Astrocyte of the cerebellum (primary cell): ENCODE measurements at regions not wholly inside any gene's neighbourhood (a gene's known extent, or its start where the extent isn't known, plus 50 kb on each side); places are given as distances from the start of the nearest gene placed in this dataset.

Experiments
- DNase-seq: peaks from one replicate; pipeline ENCODE4 v3.0.0-alpha.2; 2011; ENCODE audit warnings: low read depth
- H3K4me3 ChIP-seq: 2 replicates; pipeline ENCODE4 v1.5.1; 2011; ENCODE audit warnings: mild to moderate bottlenecking, low read depth, low read length, moderate library complexity
- in situ Hi-C: cut with HindIII; loops from 2 replicates; pipeline ENCODE4 v1.10.0; 2017; ENCODE audit warnings: low sequenced_read_pairs
- TF ChIP-seq, protein P1 (sequence below): IDR thresholded peaks from 2 replicates; pipeline ENCODE4 v1.5.1; 2012; ENCODE audit warnings: low read length, low read depth, moderate library complexity, mild to moderate bottlenecking; ENCODE audit errors: missing control alignments

DNA sequence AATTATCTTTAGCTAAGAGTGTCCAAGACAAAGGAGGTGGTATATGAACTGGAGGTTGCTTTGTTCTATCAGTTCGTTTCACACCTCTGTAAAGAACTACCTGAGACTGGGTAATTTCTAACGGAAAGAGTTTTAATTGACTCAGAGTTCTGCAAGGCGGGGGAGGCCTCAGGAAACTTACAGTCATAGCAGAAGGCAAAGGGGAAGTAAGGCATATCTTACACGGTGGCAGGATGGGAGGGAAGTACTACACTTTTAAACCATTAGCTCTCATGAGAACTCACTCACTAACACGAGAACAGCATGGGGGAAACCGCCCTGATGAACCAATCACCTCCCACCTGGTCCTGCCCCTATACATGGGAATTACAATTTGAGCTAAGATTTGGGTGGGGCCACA, 1202.3 kb upstream of the LRRTM3 start:
- TF ChIP-seq, protein P1, sequence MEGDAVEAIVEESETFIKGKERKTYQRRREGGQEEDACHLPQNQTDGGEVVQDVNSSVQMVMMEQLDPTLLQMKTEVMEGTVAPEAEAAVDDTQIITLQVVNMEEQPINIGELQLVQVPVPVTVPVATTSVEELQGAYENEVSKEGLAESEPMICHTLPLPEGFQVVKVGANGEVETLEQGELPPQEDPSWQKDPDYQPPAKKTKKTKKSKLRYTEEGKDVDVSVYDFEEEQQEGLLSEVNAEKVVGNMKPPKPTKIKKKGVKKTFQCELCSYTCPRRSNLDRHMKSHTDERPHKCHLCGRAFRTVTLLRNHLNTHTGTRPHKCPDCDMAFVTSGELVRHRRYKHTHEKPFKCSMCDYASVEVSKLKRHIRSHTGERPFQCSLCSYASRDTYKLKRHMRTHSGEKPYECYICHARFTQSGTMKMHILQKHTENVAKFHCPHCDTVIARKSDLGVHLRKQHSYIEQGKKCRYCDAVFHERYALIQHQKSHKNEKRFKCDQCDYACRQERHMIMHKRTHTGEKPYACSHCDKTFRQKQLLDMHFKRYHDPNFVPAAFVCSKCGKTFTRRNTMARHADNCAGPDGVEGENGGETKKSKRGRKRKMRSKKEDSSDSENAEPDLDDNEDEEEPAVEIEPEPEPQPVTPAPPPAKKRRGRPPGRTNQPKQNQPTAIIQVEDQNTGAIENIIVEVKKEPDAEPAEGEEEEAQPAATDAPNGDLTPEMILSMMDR: no peak
- no peak for DNase-seq
- in situ Hi-C loops: no loop called here
- no peak overlapping the region for H3K4me3 ChIP-seq

DNA sequence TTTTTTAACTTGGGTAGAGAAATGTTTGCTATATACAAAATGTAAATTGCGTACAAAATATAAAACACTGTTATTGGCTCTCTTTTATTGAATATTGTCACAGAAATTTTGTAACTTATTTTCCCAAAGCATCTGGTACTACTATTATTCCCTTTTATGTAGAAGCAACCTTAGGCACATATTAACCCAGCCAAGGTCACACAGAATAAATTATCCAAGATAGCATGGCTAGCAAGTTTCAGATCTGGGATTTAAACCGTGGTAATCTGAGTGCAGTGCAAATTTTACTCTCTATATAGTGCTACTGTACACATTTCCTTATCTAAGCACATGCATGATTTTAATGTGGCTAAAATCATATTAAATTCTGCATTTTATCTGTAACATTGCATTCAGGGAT, 1190.5 kb upstream of the LRRTM3 start:
- in situ Hi-C loops: loop anchor here (10.0 kb wide), 1 partner anchor 81 kb away; no protein-coding TSS in a partner anchor
- no peak overlapping the region for H3K4me3 ChIP-seq
- no peak for DNase-seq
- TF ChIP-seq, protein P1: no peak

DNA sequence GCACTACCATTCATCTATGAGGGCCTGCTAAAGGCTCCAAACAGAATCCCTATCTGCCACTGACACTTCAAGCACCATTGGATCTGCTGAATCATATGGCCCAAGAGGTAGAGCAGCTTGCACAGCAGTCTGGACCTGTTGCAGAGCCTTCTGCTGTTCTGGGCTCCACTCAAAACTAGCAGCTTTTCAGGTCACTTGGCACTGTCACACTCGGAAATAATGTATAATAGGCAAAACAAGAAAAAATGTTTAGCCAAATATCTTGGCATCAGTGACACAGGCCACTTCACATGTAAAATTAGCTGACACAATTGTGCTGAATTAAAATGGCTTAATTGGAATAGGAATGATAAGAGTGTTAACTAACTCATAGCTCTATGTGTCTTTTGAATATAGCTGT, 1182.9 kb upstream of the LRRTM3 start:
- no peak overlapping the region for H3K4me3 ChIP-seq
- in situ Hi-C loops: no loop called here
- no peak for DNase-seq
- TF ChIP-seq, protein P1: no peak

DNA sequence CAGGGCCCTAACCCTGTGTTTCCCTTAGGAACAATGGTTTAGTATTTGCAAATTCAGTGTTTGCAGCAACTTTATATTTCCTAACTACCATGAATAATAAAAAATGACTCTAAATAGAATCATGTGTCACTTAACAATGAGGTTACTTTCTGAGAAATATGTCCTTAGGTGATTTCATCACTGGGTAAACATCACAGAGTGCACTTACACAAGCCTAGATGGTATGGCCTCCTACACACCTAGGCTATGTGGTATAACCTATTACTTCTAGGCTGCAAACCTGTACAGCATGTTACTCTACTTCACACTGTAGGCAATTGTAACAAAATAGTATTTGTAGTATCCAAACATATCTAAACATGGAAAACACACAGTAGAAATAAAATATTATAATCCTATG, 1174.6 kb upstream of the LRRTM3 start:
- H3K4me3 ChIP-seq: no peak overlapping the region
- in situ Hi-C loops: no loop called here
- DNase-seq: no peak
- TF ChIP-seq, protein P1: no peak

DNA sequence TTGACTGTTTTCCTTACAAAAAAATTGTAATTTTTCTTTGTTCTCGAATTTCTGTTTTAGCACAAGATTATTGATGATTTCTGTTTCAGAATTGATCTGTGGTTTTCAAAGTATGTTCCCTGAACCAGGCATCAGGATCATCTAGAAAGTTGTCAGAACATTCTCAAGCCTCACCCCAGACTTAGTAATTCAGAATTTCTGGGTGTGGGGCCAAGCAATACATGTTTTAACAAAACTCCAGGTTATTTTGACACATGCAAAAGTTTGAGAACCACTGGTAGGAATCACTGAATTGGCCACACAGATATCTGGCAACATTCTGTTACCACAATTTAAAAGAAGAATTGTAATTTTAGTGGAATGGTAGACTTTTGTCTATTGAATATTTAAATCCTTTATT, 1173.9 kb upstream of the LRRTM3 start:
- TF ChIP-seq, protein P1: no peak
- in situ Hi-C loops: no loop called here
- DNase-seq: no peak
- H3K4me3 ChIP-seq: no peak overlapping the region

DNA sequence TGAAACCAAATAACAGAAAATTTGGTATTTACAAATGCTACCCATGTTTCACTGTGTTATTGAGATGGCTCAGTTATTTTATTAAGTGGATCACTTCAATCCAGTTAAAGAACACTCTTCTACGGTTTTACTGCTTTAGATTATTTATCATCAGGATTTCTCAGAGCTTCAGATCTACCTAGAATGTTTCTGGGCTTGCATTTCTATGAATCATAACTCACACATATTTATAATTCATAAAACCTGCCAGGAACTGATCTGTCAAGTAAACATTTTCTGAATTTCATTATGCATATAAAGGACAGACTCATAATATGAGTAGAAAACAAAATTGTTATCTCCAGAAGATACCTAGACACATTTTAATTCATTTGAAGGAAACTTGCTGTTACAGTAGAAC, 1172.3 kb upstream of the LRRTM3 start:
- no peak overlapping the region for H3K4me3 ChIP-seq
- in situ Hi-C loops: no loop called here
- no peak for DNase-seq
- TF ChIP-seq, protein P1: no peak

- DNase-seq: no peak
- no peak overlapping the region for H3K4me3 ChIP-seq
- in situ Hi-C loops: no loop called here
- TF ChIP-seq, protein P1: no peak
Measured at GRCh38 chr10:65754112-65754511, 1171.7 kb upstream of the LRRTM3 start.
